GM23338 (cell line): ENCODE measurements at regions not wholly inside any gene's neighbourhood (a gene's known extent, or its start where the extent isn't known, plus 50 kb on each side); places are given as distances from the start of the nearest gene placed in this dataset.

ENCODE experiments used
- ATAC-seq: fragments of 200-7000 bp; cut with Tn5 transposase; 3 replicates; pipeline ENCODE4 v1.9.1; 2020
- DNase-seq: peaks from one replicate; pipeline ENCODE4 v3.0.0-alpha.2; 2015; ENCODE audit warnings: low spot score
- H2AFZ ChIP-seq: fragments of 200-600 bp; sonication (generic); 2 replicates; pipeline ENCODE4 v1.8.0; 2016; ENCODE audit warnings: antibody characterized with exemption, mild to moderate bottlenecking, moderate library complexity
- H3F3A ChIP-seq: fragments of 200-600 bp; sonication (generic); replicated peaks from 2 replicates; pipeline ENCODE4 v1.8.0; 2017; ENCODE audit warnings: antibody characterized with exemption, mixed run types, low read depth
- H3K27ac ChIP-seq: fragments of 200-600 bp; sonication (generic); 2 replicates; pipeline ENCODE4 v1.6.1; 2016; ENCODE audit warnings: low read depth
- H3K27me3 ChIP-seq: fragments of 200-600 bp; sonication (generic); 2 replicates; pipeline ENCODE4 v1.8.0; 2016; ENCODE audit warnings: mild to moderate bottlenecking, mixed run types, moderate library complexity; ENCODE audit not compliant: insufficient read depth
- H3K36me3 ChIP-seq: fragments of 200-600 bp; sonication (generic); 2 replicates; pipeline ENCODE4 v1.8.0; 2016; ENCODE audit warnings: mild to moderate bottlenecking; ENCODE audit not compliant: insufficient read depth
- H3K4me1 ChIP-seq: fragments of 200-600 bp; sonication (generic); 2 replicates; pipeline ENCODE4 v1.8.0; 2016; ENCODE audit warnings: mild to moderate bottlenecking, moderate library complexity; ENCODE audit not compliant: insufficient read depth
- H3K4me2 ChIP-seq: fragments of 200-600 bp; sonication (generic); 2 replicates; pipeline ENCODE4 v1.7.1; 2017; ENCODE audit warnings: mixed run types
- H3K4me3 ChIP-seq: fragments of 200-600 bp; sonication (generic); 2 replicates; pipeline ENCODE4 v1.6.1; 2016; ENCODE audit warnings: mixed run types
- H3K79me2 ChIP-seq: fragments of 200-600 bp; sonication (generic); replicated peaks from 2 replicates; pipeline ENCODE4 v1.8.0; 2017; ENCODE audit warnings: mild to moderate bottlenecking; ENCODE audit not compliant: insufficient read depth
- H3K9me2 ChIP-seq: fragments of 200-600 bp; sonication (generic); 2 replicates; pipeline ENCODE4 v1.8.0; 2017; ENCODE audit not compliant: insufficient read depth
- H4K20me1 ChIP-seq: fragments of 200-600 bp; sonication (generic); replicated peaks from 2 replicates; pipeline ENCODE4 v1.8.0; 2017; ENCODE audit warnings: mild to moderate bottlenecking; ENCODE audit not compliant: insufficient read depth
- H3K27ac Mint-ChIP-seq: 2 replicates; pipeline ENCODE4 v1.8.0; 2020; ENCODE audit warnings: inconsistent platforms, mild to moderate bottlenecking, moderate library complexity, mixed read lengths
- H3K27me3 Mint-ChIP-seq: 3 replicates; pipeline ENCODE4 v1.8.0; 2022; ENCODE audit warnings: low read depth, mild to moderate bottlenecking, moderate library complexity, mixed read lengths, inconsistent platforms; ENCODE audit not compliant: insufficient read depth, poor library complexity
- H3K36me3 Mint-ChIP-seq: 3 replicates; pipeline ENCODE4 v1.8.0; 2021; ENCODE audit warnings: low read depth, mild to moderate bottlenecking, inconsistent platforms, moderate library complexity, mixed read lengths
- H3K4me1 Mint-ChIP-seq: 3 replicates; pipeline ENCODE4 v1.8.0; 2020; ENCODE audit warnings: mild to moderate bottlenecking, inconsistent platforms, mixed read lengths
- H3K4me3 Mint-ChIP-seq: 3 replicates; pipeline ENCODE4 v1.8.0; 2021; ENCODE audit warnings: moderate library complexity, mild to moderate bottlenecking, inconsistent platforms, mixed read lengths
- H3K9me3 Mint-ChIP-seq: 3 replicates; pipeline ENCODE4 v1.8.0; 2020; ENCODE audit warnings: moderate library complexity, mild to moderate bottlenecking, inconsistent platforms, mixed read lengths
- CREB1 ChIP-seq: fragments of 250-450 bp; sonication (Bioruptor Pico); IDR thresholded peaks from 2 replicates; pipeline ENCODE4 v1.5.0; 2020; ENCODE audit warnings: low read depth, mild to moderate bottlenecking, moderate library complexity
- EZH2 ChIP-seq: fragments of 200-600 bp; sonication (generic); IDR thresholded peaks from one replicate; pipeline ENCODE4 v1.8.0; 2017; ENCODE audit warnings: antibody characterized with exemption, mild to moderate bottlenecking, low read depth; ENCODE audit not compliant: unreplicated experiment
- EZH2phosphoT487 ChIP-seq: fragments of 200-600 bp; sonication (generic); IDR thresholded peaks from one replicate; pipeline ENCODE4 v1.8.1; 2018; ENCODE audit warnings: antibody characterized with exemption; ENCODE audit not compliant: unreplicated experiment
- JUNB ChIP-seq: IDR thresholded peaks from one replicate; pipeline ENCODE4 v1.6.1; 2016; ENCODE audit warnings: antibody characterized with exemption; ENCODE audit not compliant: unreplicated experiment
- NANOG ChIP-seq: IDR thresholded peaks from 2 replicates; pipeline ENCODE4 v1.6.1; 2016; ENCODE audit warnings: antibody characterized with exemption, borderline replicate concordance
- POLR2AphosphoS5 ChIP-seq: IDR thresholded peaks from 2 replicates; pipeline ENCODE4 v1.6.1; 2016; ENCODE audit warnings: antibody characterized with exemption, low read depth
- STAT1 ChIP-seq: IDR thresholded peaks from one replicate; pipeline ENCODE4 v1.6.1; 2016; ENCODE audit warnings: antibody characterized with exemption; ENCODE audit not compliant: unreplicated experiment
- ZNF331 ChIP-seq: fragments of 250-450 bp; sonication (Bioruptor Pico); IDR thresholded peaks from 2 replicates; pipeline ENCODE4 v1.5.0; 2020; ENCODE audit warnings: low read depth, mild to moderate bottlenecking, moderate library complexity
- TF ChIP-seq, protein P1 (sequence below), 2 experiments: fragments of 200-600 bp in 1 of 2; sonication (generic) in 1 of 2; conservative IDR thresholded peaks; 2 replicates each; pipeline versions ENCODE4 v1.5.1 to v1.6.1; 2016 to 2017; ENCODE audit warnings: antibody characterized with exemption in 2 of 2, low read depth in 2 of 2, mild to moderate bottlenecking in 2 of 2, moderate library complexity in 1 of 2
- TF ChIP-seq, protein P2 (sequence below): IDR thresholded peaks from 2 replicates; pipeline ENCODE4 v1.6.1; 2016; ENCODE audit warnings: antibody characterized with exemption
- TF ChIP-seq, protein P3 (sequence below): IDR thresholded peaks from one replicate; pipeline ENCODE4 v1.6.1; 2018; ENCODE audit warnings: antibody characterized with exemption; ENCODE audit not compliant: unreplicated experiment
- TF ChIP-seq, protein P4 (sequence below): fragments of 250-450 bp; sonication (Bioruptor Pico); IDR thresholded peaks from 2 replicates; pipeline ENCODE4 v1.5.0; 2020; ENCODE audit warnings: mild to moderate bottlenecking, moderate library complexity

DNA sequence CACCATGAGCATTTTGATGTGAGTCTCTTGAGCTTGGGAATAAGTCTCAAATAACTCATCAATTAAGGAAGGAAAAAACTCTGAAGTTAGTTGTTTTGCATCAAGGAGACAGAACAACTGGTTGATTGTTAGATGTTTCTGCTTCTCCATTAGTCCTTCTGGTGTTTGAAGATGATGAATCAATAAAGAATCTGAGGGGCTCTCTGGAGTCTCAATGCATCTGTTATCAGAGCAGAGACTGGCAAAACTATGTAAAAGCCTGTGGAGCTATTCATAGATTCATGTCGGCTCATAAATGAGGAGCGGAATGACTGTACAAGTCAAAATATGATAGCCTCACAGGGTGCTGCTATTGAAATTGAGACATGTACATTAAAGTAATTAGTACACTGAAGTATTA lies 73.3 kb upstream of the ZC3H11B start:
- H3F3A ChIP-seq: no peaks in the 10 kb centered on the region
- TF ChIP-seq, protein P1, sequence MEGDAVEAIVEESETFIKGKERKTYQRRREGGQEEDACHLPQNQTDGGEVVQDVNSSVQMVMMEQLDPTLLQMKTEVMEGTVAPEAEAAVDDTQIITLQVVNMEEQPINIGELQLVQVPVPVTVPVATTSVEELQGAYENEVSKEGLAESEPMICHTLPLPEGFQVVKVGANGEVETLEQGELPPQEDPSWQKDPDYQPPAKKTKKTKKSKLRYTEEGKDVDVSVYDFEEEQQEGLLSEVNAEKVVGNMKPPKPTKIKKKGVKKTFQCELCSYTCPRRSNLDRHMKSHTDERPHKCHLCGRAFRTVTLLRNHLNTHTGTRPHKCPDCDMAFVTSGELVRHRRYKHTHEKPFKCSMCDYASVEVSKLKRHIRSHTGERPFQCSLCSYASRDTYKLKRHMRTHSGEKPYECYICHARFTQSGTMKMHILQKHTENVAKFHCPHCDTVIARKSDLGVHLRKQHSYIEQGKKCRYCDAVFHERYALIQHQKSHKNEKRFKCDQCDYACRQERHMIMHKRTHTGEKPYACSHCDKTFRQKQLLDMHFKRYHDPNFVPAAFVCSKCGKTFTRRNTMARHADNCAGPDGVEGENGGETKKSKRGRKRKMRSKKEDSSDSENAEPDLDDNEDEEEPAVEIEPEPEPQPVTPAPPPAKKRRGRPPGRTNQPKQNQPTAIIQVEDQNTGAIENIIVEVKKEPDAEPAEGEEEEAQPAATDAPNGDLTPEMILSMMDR (conservative IDR thresholded peaks at IDR 0.05; ENCODE audit: low read depth in 2 of 2): no peak
- no peak for TF ChIP-seq NANOG
- TF ChIP-seq POLR2AphosphoS5: no peak
- TF ChIP-seq STAT1: no peak
- no peak for TF ChIP-seq JUNB
- TF ChIP-seq, protein P2, sequence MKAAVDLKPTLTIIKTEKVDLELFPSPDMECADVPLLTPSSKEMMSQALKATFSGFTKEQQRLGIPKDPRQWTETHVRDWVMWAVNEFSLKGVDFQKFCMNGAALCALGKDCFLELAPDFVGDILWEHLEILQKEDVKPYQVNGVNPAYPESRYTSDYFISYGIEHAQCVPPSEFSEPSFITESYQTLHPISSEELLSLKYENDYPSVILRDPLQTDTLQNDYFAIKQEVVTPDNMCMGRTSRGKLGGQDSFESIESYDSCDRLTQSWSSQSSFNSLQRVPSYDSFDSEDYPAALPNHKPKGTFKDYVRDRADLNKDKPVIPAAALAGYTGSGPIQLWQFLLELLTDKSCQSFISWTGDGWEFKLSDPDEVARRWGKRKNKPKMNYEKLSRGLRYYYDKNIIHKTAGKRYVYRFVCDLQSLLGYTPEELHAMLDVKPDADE: no peak
- TF ChIP-seq EZH2phosphoT487: no peak
- no peak for TF ChIP-seq EZH2
- TF ChIP-seq, protein P3, sequence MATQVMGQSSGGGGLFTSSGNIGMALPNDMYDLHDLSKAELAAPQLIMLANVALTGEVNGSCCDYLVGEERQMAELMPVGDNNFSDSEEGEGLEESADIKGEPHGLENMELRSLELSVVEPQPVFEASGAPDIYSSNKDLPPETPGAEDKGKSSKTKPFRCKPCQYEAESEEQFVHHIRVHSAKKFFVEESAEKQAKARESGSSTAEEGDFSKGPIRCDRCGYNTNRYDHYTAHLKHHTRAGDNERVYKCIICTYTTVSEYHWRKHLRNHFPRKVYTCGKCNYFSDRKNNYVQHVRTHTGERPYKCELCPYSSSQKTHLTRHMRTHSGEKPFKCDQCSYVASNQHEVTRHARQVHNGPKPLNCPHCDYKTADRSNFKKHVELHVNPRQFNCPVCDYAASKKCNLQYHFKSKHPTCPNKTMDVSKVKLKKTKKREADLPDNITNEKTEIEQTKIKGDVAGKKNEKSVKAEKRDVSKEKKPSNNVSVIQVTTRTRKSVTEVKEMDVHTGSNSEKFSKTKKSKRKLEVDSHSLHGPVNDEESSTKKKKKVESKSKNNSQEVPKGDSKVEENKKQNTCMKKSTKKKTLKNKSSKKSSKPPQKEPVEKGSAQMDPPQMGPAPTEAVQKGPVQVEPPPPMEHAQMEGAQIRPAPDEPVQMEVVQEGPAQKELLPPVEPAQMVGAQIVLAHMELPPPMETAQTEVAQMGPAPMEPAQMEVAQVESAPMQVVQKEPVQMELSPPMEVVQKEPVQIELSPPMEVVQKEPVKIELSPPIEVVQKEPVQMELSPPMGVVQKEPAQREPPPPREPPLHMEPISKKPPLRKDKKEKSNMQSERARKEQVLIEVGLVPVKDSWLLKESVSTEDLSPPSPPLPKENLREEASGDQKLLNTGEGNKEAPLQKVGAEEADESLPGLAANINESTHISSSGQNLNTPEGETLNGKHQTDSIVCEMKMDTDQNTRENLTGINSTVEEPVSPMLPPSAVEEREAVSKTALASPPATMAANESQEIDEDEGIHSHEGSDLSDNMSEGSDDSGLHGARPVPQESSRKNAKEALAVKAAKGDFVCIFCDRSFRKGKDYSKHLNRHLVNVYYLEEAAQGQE: no peak
- TF ChIP-seq, protein P4, sequence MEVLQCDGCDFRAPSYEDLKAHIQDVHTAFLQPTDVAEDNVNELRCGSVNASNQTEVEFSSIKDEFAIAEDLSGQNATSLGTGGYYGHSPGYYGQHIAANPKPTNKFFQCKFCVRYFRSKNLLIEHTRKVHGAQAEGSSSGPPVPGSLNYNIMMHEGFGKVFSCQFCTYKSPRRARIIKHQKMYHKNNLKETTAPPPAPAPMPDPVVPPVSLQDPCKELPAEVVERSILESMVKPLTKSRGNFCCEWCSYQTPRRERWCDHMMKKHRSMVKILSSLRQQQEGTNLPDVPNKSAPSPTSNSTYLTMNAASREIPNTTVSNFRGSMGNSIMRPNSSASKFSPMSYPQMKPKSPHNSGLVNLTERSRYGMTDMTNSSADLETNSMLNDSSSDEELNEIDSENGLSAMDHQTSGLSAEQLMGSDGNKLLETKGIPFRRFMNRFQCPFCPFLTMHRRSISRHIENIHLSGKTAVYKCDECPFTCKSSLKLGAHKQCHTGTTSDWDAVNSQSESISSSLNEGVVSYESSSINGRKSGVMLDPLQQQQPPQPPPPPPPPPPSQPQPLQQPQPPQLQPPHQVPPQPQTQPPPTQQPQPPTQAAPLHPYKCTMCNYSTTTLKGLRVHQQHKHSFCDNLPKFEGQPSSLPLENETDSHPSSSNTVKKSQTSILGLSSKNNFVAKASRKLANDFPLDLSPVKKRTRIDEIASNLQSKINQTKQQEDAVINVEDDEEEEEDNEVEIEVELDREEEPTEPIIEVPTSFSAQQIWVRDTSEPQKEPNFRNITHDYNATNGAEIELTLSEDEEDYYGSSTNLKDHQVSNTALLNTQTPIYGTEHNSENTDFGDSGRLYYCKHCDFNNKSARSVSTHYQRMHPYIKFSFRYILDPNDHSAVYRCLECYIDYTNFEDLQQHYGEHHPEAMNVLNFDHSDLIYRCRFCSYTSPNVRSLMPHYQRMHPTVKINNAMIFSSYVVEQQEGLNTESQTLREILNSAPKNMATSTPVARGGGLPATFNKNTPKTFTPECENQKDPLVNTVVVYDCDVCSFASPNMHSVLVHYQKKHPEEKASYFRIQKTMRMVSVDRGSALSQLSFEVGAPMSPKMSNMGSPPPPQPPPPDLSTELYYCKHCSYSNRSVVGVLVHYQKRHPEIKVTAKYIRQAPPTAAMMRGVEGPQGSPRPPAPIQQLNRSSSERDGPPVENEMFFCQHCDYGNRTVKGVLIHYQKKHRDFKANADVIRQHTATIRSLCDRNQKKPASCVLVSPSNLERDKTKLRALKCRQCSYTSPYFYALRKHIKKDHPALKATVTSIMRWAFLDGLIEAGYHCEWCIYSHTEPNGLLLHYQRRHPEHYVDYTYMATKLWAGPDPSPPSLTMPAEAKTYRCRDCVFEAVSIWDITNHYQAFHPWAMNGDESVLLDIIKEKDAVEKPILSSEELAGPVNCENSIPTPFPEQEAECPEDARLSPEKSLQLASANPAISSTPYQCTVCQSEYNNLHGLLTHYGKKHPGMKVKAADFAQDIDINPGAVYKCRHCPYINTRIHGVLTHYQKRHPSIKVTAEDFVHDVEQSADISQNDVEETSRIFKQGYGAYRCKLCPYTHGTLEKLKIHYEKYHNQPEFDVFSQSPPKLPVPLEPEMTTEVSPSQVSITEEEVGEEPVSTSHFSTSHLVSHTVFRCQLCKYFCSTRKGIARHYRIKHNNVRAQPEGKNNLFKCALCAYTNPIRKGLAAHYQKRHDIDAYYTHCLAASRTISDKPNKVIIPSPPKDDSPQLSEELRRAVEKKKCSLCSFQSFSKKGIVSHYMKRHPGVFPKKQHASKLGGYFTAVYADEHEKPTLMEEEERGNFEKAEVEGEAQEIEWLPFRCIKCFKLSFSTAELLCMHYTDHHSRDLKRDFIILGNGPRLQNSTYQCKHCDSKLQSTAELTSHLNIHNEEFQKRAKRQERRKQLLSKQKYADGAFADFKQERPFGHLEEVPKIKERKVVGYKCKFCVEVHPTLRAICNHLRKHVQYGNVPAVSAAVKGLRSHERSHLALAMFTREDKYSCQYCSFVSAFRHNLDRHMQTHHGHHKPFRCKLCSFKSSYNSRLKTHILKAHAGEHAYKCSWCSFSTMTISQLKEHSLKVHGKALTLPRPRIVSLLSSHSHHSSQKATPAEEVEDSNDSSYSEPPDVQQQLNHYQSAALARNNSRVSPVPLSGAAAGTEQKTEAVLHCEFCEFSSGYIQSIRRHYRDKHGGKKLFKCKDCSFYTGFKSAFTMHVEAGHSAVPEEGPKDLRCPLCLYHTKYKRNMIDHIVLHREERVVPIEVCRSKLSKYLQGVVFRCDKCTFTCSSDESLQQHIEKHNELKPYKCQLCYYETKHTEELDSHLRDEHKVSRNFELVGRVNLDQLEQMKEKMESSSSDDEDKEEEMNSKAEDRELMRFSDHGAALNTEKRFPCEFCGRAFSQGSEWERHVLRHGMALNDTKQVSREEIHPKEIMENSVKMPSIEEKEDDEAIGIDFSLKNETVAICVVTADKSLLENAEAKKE (CRISPR knock-in tag): no peak
- TF ChIP-seq CREB1 (CRISPR knock-in tag): no peak
- TF ChIP-seq ZNF331 (CRISPR knock-in tag): no peak
- no peak overlapping the region for H3K4me3 Mint-ChIP-seq
- H3K79me2 ChIP-seq: no peaks in the 10 kb centered on the region
- DNase-seq (no peak), ATAC-seq (no peak)
- H3K4me1 Mint-ChIP-seq: peaks cover 4% of the 10 kb centered on the region
- no peaks in the 10 kb centered on the region for H4K20me1 ChIP-seq
- H3K27ac Mint-ChIP-seq: no peak overlapping the region
- H3K9me2 ChIP-seq: no peaks in the 10 kb centered on the region
- H3K27me3 ChIP-seq: no peaks in the 10 kb centered on the region
- no peaks in the 10 kb centered on the region for H3K36me3 Mint-ChIP-seq
- no peaks in the 10 kb centered on the region for H3K4me1 ChIP-seq
- H3K27me3 Mint-ChIP-seq: no peaks in the 10 kb centered on the region
- H3K36me3 ChIP-seq: no peaks in the 10 kb centered on the region
- H3K4me2 ChIP-seq: no peak overlapping the region
- H3K4me3 ChIP-seq: no peak overlapping the region
- no peak overlapping the region for H3K27ac ChIP-seq
- H2AFZ ChIP-seq: no peak overlapping the region
- no peaks in the 10 kb centered on the region; the same call in 2 of the 3 replicates for H3K9me3 Mint-ChIP-seq
